SK-N-SH (cell line): ENCODE measurements at regions not wholly inside any gene's neighbourhood (a gene's known extent, or its start where the extent isn't known, plus 50 kb on each side); places are given as distances from the start of the nearest gene placed in this dataset.

ENCODE experiments used
- CTCF ChIA-PET: fragments of 300-600, 350-600 bp; formaldehyde crosslinking; extraction: SDS; loops from one replicate; lab custom pipeline; 2021; lab: Yijun Ruan, JAX
- POLR2A ChIA-PET: fragments of 350-600 bp; sonication (Branson Sonifier 250); formaldehyde crosslinking; extraction: SDS; loops from one replicate; lab custom pipeline; 2020; ENCODE audit warnings: antibody characterized with exemption, inconsistent platforms; lab: Yijun Ruan, JAX
- DNase-seq: peaks from one replicate; pipeline ENCODE4 v3.0.0; 2012
- H2AFZ ChIP-seq: fragments of 200-600 bp; sonication (generic); 2 replicates; pipeline ENCODE4 v1.8.1; 2016; ENCODE audit warnings: antibody characterized with exemption, mild to moderate bottlenecking, low read depth
- H3F3A ChIP-seq: fragments of 200-600 bp; sonication (generic); replicated peaks from 2 replicates; pipeline ENCODE3; 2016; ENCODE audit warnings: antibody characterized with exemption, mild to moderate bottlenecking; ENCODE audit not compliant: insufficient read depth
- H3K27ac ChIP-seq, 2 experiments: fragments of 200-500 bp in 1 of 2; fragments of 200-600 bp in 1 of 2; sonication (Bioruptor generic) in 1 of 2; sonication (generic), shearing (Covaris generic) in 1 of 2; 2 replicates each; pipeline versions ENCODE4 v1.5.1 to v1.6.1; 2014 to 2016; ENCODE audit warnings: low read depth in 2 of 2, inconsistent platforms in 1 of 2, low read length in 1 of 2, mild to moderate bottlenecking in 1 of 2, mixed read lengths in 1 of 2
- H3K27me3 ChIP-seq: fragments of 200-600 bp; sonication (generic), shearing (Covaris generic); 2 replicates; pipeline ENCODE4 v1.6.1; 2016; ENCODE audit warnings: mixed run types; ENCODE audit not compliant: insufficient read depth
- H3K36me3 ChIP-seq, 2 experiments: fragments of 200-500 bp in 1 of 2; fragments of 200-600 bp in 1 of 2; sonication (Bioruptor generic) in 1 of 2; sonication (generic) in 1 of 2; replicated peaks in 1 of 2; 2 replicates each; pipeline versions ENCODE3 to v1.5.1; 2014 to 2016; ENCODE audit warnings: low read length in 1 of 2, mild to moderate bottlenecking in 1 of 2; ENCODE audit not compliant: insufficient read depth in 2 of 2, control insufficient read depth in 1 of 2
- H3K4me1 ChIP-seq, 2 experiments: fragments of 200-500 bp in 1 of 2; fragments of 200-600 bp in 1 of 2; sonication (Bioruptor generic) in 1 of 2; sonication (generic), shearing (Covaris generic) in 1 of 2; 2 replicates each; pipeline versions ENCODE4 v1.5.1 to v1.6.1; 2014 to 2016; ENCODE audit warnings: low read depth in 1 of 2, low read length in 1 of 2, mixed run types in 1 of 2; ENCODE audit not compliant: insufficient read depth in 2 of 2, control insufficient read depth in 1 of 2
- H3K4me2 ChIP-seq: fragments of 200-600 bp; sonication (generic), shearing (Covaris generic); 2 replicates; pipeline ENCODE4 v1.6.1; 2017; ENCODE audit warnings: mixed run types
- H3K4me3 ChIP-seq, 2 experiments: fragments of 200-500 bp in 1 of 2; fragments of 200-600 bp in 1 of 2; sonication (Bioruptor generic) in 1 of 2; sonication (generic), shearing (Covaris generic) in 1 of 2; 2 replicates each; pipeline versions ENCODE4 v1.5.1 to v1.8.1; 2014 to 2016; ENCODE audit warnings: low read depth in 2 of 2, inconsistent platforms in 1 of 2, low read length in 1 of 2, mild to moderate bottlenecking in 1 of 2, mixed read lengths in 1 of 2, moderate library complexity in 1 of 2
- H3K79me2 ChIP-seq: fragments of 200-600 bp; sonication (generic); 2 replicates; pipeline ENCODE4 v1.8.1; 2017; ENCODE audit warnings: mild to moderate bottlenecking; ENCODE audit not compliant: insufficient read depth
- H3K9ac ChIP-seq: fragments of 200-600 bp; sonication (generic); 2 replicates; pipeline ENCODE4 v1.6.1; 2017; ENCODE audit warnings: mixed run types
- H3K9me2 ChIP-seq: fragments of 200-600 bp; sonication (generic); 2 replicates; pipeline ENCODE4 v1.6.1; 2017; ENCODE audit warnings: mixed run types
- H3K9me3 ChIP-seq: fragments of 200-600 bp; sonication (generic); 2 replicates; pipeline ENCODE4 v1.6.1; 2017; ENCODE audit warnings: mixed run types, mild to moderate bottlenecking, moderate library complexity
- H4K20me1 ChIP-seq: fragments of 200-600 bp; sonication (generic); 2 replicates; pipeline ENCODE4 v1.6.1; 2017; ENCODE audit warnings: mild to moderate bottlenecking, mixed run types; ENCODE audit not compliant: insufficient read depth
- CHD2 ChIP-seq: fragments of 150-350 bp; IDR thresholded peaks from 2 replicates; pipeline ENCODE4 v1.6.1; 2018; ENCODE audit warnings: low read length; ENCODE audit not compliant: partially characterized antibody
- CTCF ChIP-seq: fragments of 200-600 bp; sonication (generic); IDR thresholded peaks from 2 replicates; pipeline ENCODE4 v1.6.1; 2017; ENCODE audit warnings: antibody characterized with exemption, mild to moderate bottlenecking, moderate library complexity
- EP300 ChIP-seq, 2 experiments: IDR thresholded peaks; 2 replicates each; pipeline versions ENCODE4 v1.4.0 to v1.6.1; 2012; ENCODE audit warnings: borderline replicate concordance in 1 of 2, low read depth in 1 of 2, low read length in 1 of 2
- FOXJ3 ChIP-seq: sonication (generic); formaldehyde crosslinking; IDR thresholded peaks from 2 replicates; pipeline ENCODE4 v1.5.1; 2020; ENCODE audit warnings: mild to moderate bottlenecking, missing genetic modification reagents
- FOXM1 ChIP-seq: IDR thresholded peaks from 2 replicates; pipeline ENCODE4 v1.4.0; 2012; ENCODE audit warnings: low read depth, mild to moderate bottlenecking
- GABPA ChIP-seq: IDR thresholded peaks from 2 replicates; pipeline ENCODE4 v1.4.0; 2012; ENCODE audit warnings: low read depth, mild to moderate bottlenecking
- GATA2 ChIP-seq: sonication (generic); formaldehyde crosslinking; IDR thresholded peaks from 2 replicates; pipeline ENCODE4 v1.5.0; 2020; ENCODE audit warnings: mild to moderate bottlenecking, missing genetic modification reagents
- MAX ChIP-seq: IDR thresholded peaks from 2 replicates; pipeline ENCODE4 v1.4.0; 2012; ENCODE audit warnings: low read depth
- MXI1 ChIP-seq: IDR thresholded peaks from 2 replicates; pipeline ENCODE4 v1.6.1; 2012; ENCODE audit warnings: mild to moderate bottlenecking, low read depth, low read length, improper control_type of control experiment
- NFIC ChIP-seq: IDR thresholded peaks from 2 replicates; pipeline ENCODE4 v1.4.0; 2012; ENCODE audit warnings: borderline replicate concordance
- NRF1 ChIP-seq: IDR thresholded peaks from 2 replicates; pipeline ENCODE4 v1.6.1; 2012; ENCODE audit warnings: low read depth, mild to moderate bottlenecking, low read length
- POLR2AphosphoS5 ChIP-seq: IDR thresholded peaks from 2 replicates; pipeline ENCODE4 v1.6.1; 2012; ENCODE audit warnings: low read depth, low read length
- REST ChIP-seq: IDR thresholded peaks from 2 replicates; pipeline ENCODE4 v1.6.1; 2012; ENCODE audit warnings: mild to moderate bottlenecking, low read depth, low read length, moderate library complexity
- RFX5 ChIP-seq: IDR thresholded peaks from 2 replicates; pipeline ENCODE4 v1.6.1; 2012; ENCODE audit warnings: mild to moderate bottlenecking, improper control_type of control experiment, low read length
- SMC3 ChIP-seq: IDR thresholded peaks from 2 replicates; pipeline ENCODE4 v1.6.1; 2012; ENCODE audit warnings: low read depth, low read length, improper control_type of control experiment
- TCF12 ChIP-seq: IDR thresholded peaks from 2 replicates; pipeline ENCODE4 v1.4.0; 2012
- USF2 ChIP-seq: fragments of 150-350 bp; IDR thresholded peaks from 2 replicates; pipeline ENCODE4 v1.6.1; 2017; ENCODE audit warnings: antibody characterized with exemption, low read length, low read depth, borderline replicate concordance
- YY1 ChIP-seq: IDR thresholded peaks from 2 replicates; pipeline ENCODE4 v1.4.0; 2012; ENCODE audit warnings: low read depth, mild to moderate bottlenecking
- ZBTB33 ChIP-seq: IDR thresholded peaks from 2 replicates; pipeline ENCODE4 v1.4.0; 2012; ENCODE audit warnings: low read depth, borderline replicate concordance
- WGBS: methylation state at CpG from one replicate; pipeline ENCODE4 v1.1.6; 2017; ENCODE audit warnings: low lambda C conversion rate; 5-methylcytosine and 5-hydroxymethylcytosine counted together

GRCh38 chr1:4002741-4003140 lies 102.7 kb upstream of the C1orf174 start:
- Histone ChIP-seq H3K4me1 (no peaks in the 10 kb centered on the region), H3K4me3 (no peak overlapping the region), H3K9me2 (no peaks in the 10 kb centered on the region), H3K9me3 (no peaks in the 10 kb centered on the region), H3K79me2 (no peaks in the 10 kb centered on the region), H3K36me3 (no peaks in the 10 kb centered on the region), H2AFZ (no peak overlapping the region), H3K9ac (no peak overlapping the region), H3K27me3 (no peaks in the 10 kb centered on the region), H3F3A (no peaks in the 10 kb centered on the region), H3K27ac (no peak overlapping the region), H3K4me2 (no peak overlapping the region), H4K20me1 (no peaks in the 10 kb centered on the region)
- ChIA-PET CTCF (no interaction called here), POLR2A (no interaction called here)
- DNase-seq: no peak
- no peak for TF ChIP-seq CHD2
- WGBS: 36% methylated on average over 7 of the region's 10 CpGs

- Histone ChIP-seq H3K9me2 (no peaks in the 10 kb centered on the region), H3K79me2 (no peaks in the 10 kb centered on the region), H3K27ac (no peak overlapping the region), H3K9ac (no peak overlapping the region), H3K9me3 (no peaks in the 10 kb centered on the region), H3K36me3 (no peaks in the 10 kb centered on the region), H3K27me3 (no peaks in the 10 kb centered on the region), H3K4me2 (no peak overlapping the region), H3K4me3 (no peak overlapping the region), H3F3A (no peaks in the 10 kb centered on the region), H2AFZ (no peak overlapping the region), H4K20me1 (no peaks in the 10 kb centered on the region), H3K4me1 (no peaks in the 10 kb centered on the region)
- ChIA-PET POLR2A (no interaction called here), CTCF (interaction anchor here (0.6 kb wide), 1 partner anchor 591 kb away, joined by 3 read pairs; no protein-coding TSS in a partner anchor)
- DNase-seq: no peak
- no peak for TF ChIP-seq SMC3
- TF ChIP-seq EP300 (IDR thresholded peaks at IDR 0.05; ENCODE audit: borderline replicate concordance in 1 of 2, low read depth in 1 of 2, low read length in 1 of 2): no peak
- TF ChIP-seq USF2: no peak
- no peak for TF ChIP-seq FOXM1
- TF ChIP-seq NRF1: no peak
- TF ChIP-seq CTCF: no peak
- no peak for TF ChIP-seq TCF12
- TF ChIP-seq MXI1: no peak
- no peak for TF ChIP-seq ZBTB33
- TF ChIP-seq FOXJ3 (CRISPR knock-in tag): no peak
- TF ChIP-seq REST: no peak
- TF ChIP-seq GATA2 (CRISPR knock-in tag): no peak
- no peak for TF ChIP-seq MAX
- TF ChIP-seq NFIC: no peak
- no peak for TF ChIP-seq GABPA
- TF ChIP-seq POLR2AphosphoS5: no peak
- no peak for TF ChIP-seq RFX5
- no peak for TF ChIP-seq YY1
- 47% methylated on average over 17 of the region's 20 CpGs for WGBS
Observed at GRCh38 chr1:4003846-4004505, 103.9 kb upstream of the C1orf174 start.
